MM.1S (cell line): ENCODE measurements at regions not wholly inside any gene's neighbourhood (a gene's known extent, or its start where the extent isn't known, plus 50 kb on each side); places are given as distances from the start of the nearest gene placed in this dataset.

Source experiments
- DNase-seq: peaks from one replicate; pipeline ENCODE4 v3.0.0-alpha.2; 2015
- H2AFZ ChIP-seq: fragments of 300-600 bp; sonication (generic); 2 replicates; pipeline ENCODE4 v1.6.0; 2016; ENCODE audit warnings: antibody characterized with exemption, low read length
- H3F3A ChIP-seq: fragments of 300-600 bp; sonication (generic); 2 replicates; pipeline ENCODE4 v1.6.1; 2016; ENCODE audit warnings: mild to moderate bottlenecking, antibody characterized with exemption, low read length, moderate library complexity, mixed read lengths; ENCODE audit not compliant: insufficient read depth
- H3K27ac ChIP-seq: fragments of 300-600 bp; sonication (generic); 2 replicates; pipeline ENCODE4 v1.5.1; 2016; ENCODE audit warnings: mild to moderate bottlenecking, low read length
- H3K27me3 ChIP-seq: fragments of 300-600 bp; sonication (generic); replicated peaks from 2 replicates; pipeline ENCODE4 v1.6.0; 2016; ENCODE audit warnings: low read length; ENCODE audit not compliant: insufficient read depth
- H3K36me3 ChIP-seq: fragments of 300-600 bp; sonication (generic); replicated peaks from 2 replicates; pipeline ENCODE4 v1.6.1; 2016; ENCODE audit warnings: mild to moderate bottlenecking, low read length, mixed read lengths; ENCODE audit not compliant: insufficient read depth
- H3K4me1 ChIP-seq: fragments of 300-600 bp; sonication (generic); 2 replicates; pipeline ENCODE4 v1.6.1; 2016; ENCODE audit warnings: low read length, mixed read lengths
- H3K4me2 ChIP-seq: fragments of 300-600 bp; sonication (generic); 2 replicates; pipeline ENCODE4 v1.6.0; 2016; ENCODE audit warnings: low read depth, low read length
- H3K4me3 ChIP-seq: fragments of 300-600 bp; sonication (generic); 2 replicates; pipeline ENCODE4 v1.5.1; 2016; ENCODE audit warnings: low read length, mixed read lengths
- H3K79me2 ChIP-seq: fragments of 300-600 bp; sonication (generic); 2 replicates; pipeline ENCODE4 v1.6.1; 2016; ENCODE audit warnings: mixed run types, low read length, mixed read lengths
- H3K9ac ChIP-seq: fragments of 300-600 bp; sonication (generic); 2 replicates; pipeline ENCODE4 v1.6.1; 2016; ENCODE audit warnings: low read length, mixed read lengths
- H3K9me2 ChIP-seq: fragments of 300-600 bp; sonication (generic); replicated peaks from 2 replicates; pipeline ENCODE4 v1.6.1; 2016; ENCODE audit warnings: mild to moderate bottlenecking, low read length, mixed read lengths; ENCODE audit not compliant: insufficient read depth
- H3K9me3 ChIP-seq: fragments of 300-600 bp; sonication (generic); replicated peaks from 2 replicates; pipeline ENCODE4 v1.6.1; 2016; ENCODE audit warnings: mild to moderate bottlenecking, low read length, mixed read lengths; ENCODE audit not compliant: insufficient read depth
- H4K20me1 ChIP-seq: fragments of 300-600 bp; sonication (generic); 2 replicates; pipeline ENCODE4 v1.6.1; 2016; ENCODE audit warnings: mild to moderate bottlenecking, low read length, moderate library complexity, mixed read lengths; ENCODE audit not compliant: insufficient read depth
- EZH2 ChIP-seq: fragments of 300-600 bp; sonication (generic); optimal IDR thresholded peaks from 2 replicates; pipeline ENCODE3; 2017; ENCODE audit warnings: low read depth, mild to moderate bottlenecking, antibody characterized with exemption, low read length, mixed read lengths
- EZH2phosphoT487 ChIP-seq: fragments of 300-600 bp; sonication (generic); IDR thresholded peaks from 2 replicates; pipeline ENCODE4 v1.6.1; 2018; ENCODE audit warnings: antibody characterized with exemption, low read length
- TF ChIP-seq, protein P1 (sequence below): fragments of 300-600 bp; sonication (generic); IDR thresholded peaks from 2 replicates; pipeline ENCODE4 v1.5.1; 2016; ENCODE audit warnings: antibody characterized with exemption, low read length, mixed read lengths

DNA sequence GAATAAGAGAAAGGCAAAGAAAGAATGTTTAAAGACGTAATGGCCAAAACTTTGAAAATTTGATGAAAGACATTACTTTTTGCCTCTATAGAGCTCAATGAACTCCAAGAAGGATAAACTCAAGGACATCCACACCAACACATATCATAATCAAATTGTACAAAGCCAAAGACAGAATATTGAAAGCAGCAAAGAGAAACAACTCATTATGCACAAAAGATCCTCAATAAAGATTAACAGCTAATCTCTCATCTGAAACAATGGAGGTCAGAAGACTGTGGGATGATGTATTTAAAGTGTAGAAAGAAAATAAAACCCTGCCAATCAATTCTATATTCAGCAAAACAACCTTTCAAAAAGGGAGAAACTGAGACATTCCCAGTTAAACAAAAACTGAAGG, 129.1 kb upstream of the TEX13D start:
- DNase-seq = no peak
- Histone ChIP-seq H3K27me3 (no peaks in the 10 kb centered on the region), H3K9ac (no peak overlapping the region), H3K9me3 (no peaks in the 10 kb centered on the region), H3K4me1 (no peaks in the 10 kb centered on the region), H3K27ac (no peak overlapping the region), H2AFZ (no peak overlapping the region), H4K20me1 (no peaks in the 10 kb centered on the region), H3K4me2 (no peak overlapping the region), H3K4me3 (no peak overlapping the region), H3K9me2 (no peaks in the 10 kb centered on the region), H3K36me3 (no peaks in the 10 kb centered on the region), H3K79me2 (no peaks in the 10 kb centered on the region), H3F3A (no peaks in the 10 kb centered on the region)
- TF ChIP-seq EZH2phosphoT487 (no peak), EZH2 (no peak)
- TF ChIP-seq, protein P1, sequence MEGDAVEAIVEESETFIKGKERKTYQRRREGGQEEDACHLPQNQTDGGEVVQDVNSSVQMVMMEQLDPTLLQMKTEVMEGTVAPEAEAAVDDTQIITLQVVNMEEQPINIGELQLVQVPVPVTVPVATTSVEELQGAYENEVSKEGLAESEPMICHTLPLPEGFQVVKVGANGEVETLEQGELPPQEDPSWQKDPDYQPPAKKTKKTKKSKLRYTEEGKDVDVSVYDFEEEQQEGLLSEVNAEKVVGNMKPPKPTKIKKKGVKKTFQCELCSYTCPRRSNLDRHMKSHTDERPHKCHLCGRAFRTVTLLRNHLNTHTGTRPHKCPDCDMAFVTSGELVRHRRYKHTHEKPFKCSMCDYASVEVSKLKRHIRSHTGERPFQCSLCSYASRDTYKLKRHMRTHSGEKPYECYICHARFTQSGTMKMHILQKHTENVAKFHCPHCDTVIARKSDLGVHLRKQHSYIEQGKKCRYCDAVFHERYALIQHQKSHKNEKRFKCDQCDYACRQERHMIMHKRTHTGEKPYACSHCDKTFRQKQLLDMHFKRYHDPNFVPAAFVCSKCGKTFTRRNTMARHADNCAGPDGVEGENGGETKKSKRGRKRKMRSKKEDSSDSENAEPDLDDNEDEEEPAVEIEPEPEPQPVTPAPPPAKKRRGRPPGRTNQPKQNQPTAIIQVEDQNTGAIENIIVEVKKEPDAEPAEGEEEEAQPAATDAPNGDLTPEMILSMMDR = no peak

DNA sequence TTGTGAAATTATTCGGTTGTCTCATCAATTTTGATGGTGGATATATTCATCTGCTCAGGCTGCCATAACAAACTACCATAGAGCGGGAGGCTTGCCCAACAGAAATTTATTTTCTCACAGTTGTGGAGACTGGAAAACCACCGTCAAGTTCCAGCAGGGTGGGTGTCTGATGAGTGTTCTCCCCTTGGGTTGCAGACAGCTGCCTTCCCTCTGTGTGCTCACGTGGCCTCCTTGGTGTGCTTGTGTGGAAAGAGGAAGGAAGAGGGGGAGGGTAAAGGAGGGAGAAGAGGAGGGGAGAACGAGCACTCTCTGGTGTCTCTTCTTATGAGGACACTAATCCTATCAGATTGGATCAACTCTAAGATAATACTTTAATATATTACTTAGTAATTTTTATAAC, 123.8 kb upstream of the TEX13D start:
- H3K4me2 ChIP-seq = no peak overlapping the region
- H3K9ac ChIP-seq = no peak overlapping the region
- no peak overlapping the region for H3K27ac ChIP-seq
- H2AFZ ChIP-seq = no peak overlapping the region
- peaks cover 10% of the 10 kb centered on the region; the same call in 1 of the 2 replicates for H3K4me1 ChIP-seq
- H4K20me1 ChIP-seq = no peaks in the 10 kb centered on the region
- no peaks in the 10 kb centered on the region for H3K36me3 ChIP-seq
- no peak overlapping the region for H3K4me3 ChIP-seq
- DNase-seq = no peak
- TF ChIP-seq EZH2phosphoT487 = no peak
- no peak for TF ChIP-seq EZH2
- TF ChIP-seq, protein P1 = no peak
- H3K9me2 ChIP-seq = no peaks in the 10 kb centered on the region
- H3K9me3 ChIP-seq = no peaks in the 10 kb centered on the region
- no peaks in the 10 kb centered on the region for H3K79me2 ChIP-seq
- H3F3A ChIP-seq = peaks cover 5% of the 10 kb centered on the region; the same call in 1 of the 2 replicates
- no peaks in the 10 kb centered on the region for H3K27me3 ChIP-seq

DNA sequence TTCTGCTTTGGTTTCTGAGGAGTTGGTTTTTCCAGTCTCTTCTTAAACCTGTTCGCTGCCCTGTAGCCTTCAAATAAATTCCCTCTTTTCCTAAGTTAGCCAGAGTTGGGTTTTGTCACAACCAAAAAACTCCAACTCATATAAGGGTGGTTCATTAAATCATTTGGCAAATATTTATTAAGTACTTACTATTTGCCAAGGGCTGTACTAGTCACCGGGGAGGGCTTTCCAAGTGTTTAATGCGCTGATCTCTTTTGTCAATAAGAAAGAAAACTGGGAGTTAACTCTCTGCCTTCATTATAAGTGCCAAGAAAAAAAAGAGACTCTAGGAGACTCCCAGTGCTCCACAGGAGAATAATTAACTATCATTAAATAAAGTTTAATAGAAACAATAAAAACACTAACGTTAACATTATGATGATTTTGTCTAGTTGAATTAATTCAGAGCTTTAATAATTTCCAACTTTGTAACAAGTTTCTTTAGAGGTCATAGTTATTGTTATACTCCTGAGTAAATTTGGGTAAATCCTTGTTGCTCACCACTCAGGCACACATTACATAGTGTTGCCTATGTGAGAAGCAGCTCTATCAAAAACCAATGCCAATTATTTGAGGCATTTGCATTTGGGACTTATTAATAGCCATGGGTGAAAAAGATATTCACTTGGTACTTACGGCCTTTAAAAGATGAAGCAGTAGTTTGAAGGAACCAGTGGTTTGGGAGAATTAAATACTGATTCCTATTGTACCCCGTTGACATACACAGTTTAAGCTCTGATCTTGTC, 122.5 kb upstream of the TEX13D start:
- no peaks in the 10 kb centered on the region for H3K9me2 ChIP-seq
- no peak overlapping the region for H2AFZ ChIP-seq
- H3K79me2 ChIP-seq = no peaks in the 10 kb centered on the region
- no peak overlapping the region for H3K27ac ChIP-seq
- peaks cover 5% of the 10 kb centered on the region; the same call in 1 of the 2 replicates for H3F3A ChIP-seq
- DNase-seq = no peak
- no peaks in the 10 kb centered on the region for H3K9me3 ChIP-seq
- no peak overlapping the region for H3K9ac ChIP-seq
- no peak overlapping the region for H3K4me2 ChIP-seq
- H3K4me1 ChIP-seq = peaks cover 10% of the 10 kb centered on the region; the same call in 1 of the 2 replicates
- TF ChIP-seq, protein P1 = no peak
- TF ChIP-seq EZH2phosphoT487 (no peak), EZH2 (no peak)
- no peak overlapping the region for H3K4me3 ChIP-seq
- no peaks in the 10 kb centered on the region for H3K36me3 ChIP-seq
- H3K27me3 ChIP-seq = no peaks in the 10 kb centered on the region
- H4K20me1 ChIP-seq = no peaks in the 10 kb centered on the region
